NT2/D1 (cell line): ENCODE measurements at regions not wholly inside any gene's neighbourhood (a gene's known extent, or its start where the extent isn't known, plus 50 kb on each side); places are given as distances from the start of the nearest gene placed in this dataset.

ENCODE experiments used
- SUZ12 ChIP-seq: IDR thresholded peaks from 2 replicates; pipeline ENCODE4 v1.6.1; 2011; ENCODE audit not compliant: insufficient read length, insufficient read depth; ENCODE audit errors: extremely low read depth
- YY1 ChIP-seq: IDR thresholded peaks from 2 replicates; pipeline ENCODE4 v1.6.1; 2011; ENCODE audit not compliant: insufficient read length, insufficient read depth

- TF ChIP-seq YY1 = no peak
- no peak for TF ChIP-seq SUZ12
Observed at GRCh38 chr3:71854096-71854495, 69.1 kb upstream of the PROK2 start.
